NB4 (cell line): ENCODE measurements at regions not wholly inside any gene's neighbourhood (a gene's known extent, or its start where the extent isn't known, plus 50 kb on each side); places are given as distances from the start of the nearest gene placed in this dataset.

Experiments used
- CTCF ChIP-seq: IDR thresholded peaks from one replicate; pipeline ENCODE4 v1.5.1; 2012; ENCODE audit warnings: low read depth, low read length
- POLR2A ChIP-seq: IDR thresholded peaks from 2 replicates; pipeline ENCODE4 v1.6.1; 2011; ENCODE audit warnings: mild to moderate bottlenecking; ENCODE audit not compliant: insufficient read length; ENCODE audit errors: extremely low read depth

GRCh38 chr15:35218215-35218614, 133.1 kb upstream of the NANOGP8 start:
- no peak for TF ChIP-seq POLR2A
- no peak for TF ChIP-seq CTCF
